ENCODE measurements at regions not wholly inside any gene's neighbourhood (a gene's known extent, or its start where the extent isn't known, plus 50 kb on each side); places are given as distances from the start of the nearest gene placed in this dataset.
"Not testable (repeated sequence)": the region's sequence is repeated elsewhere in the genome, so short reads cannot be mapped to it uniquely, and the experiment has no call there.

DNA sequence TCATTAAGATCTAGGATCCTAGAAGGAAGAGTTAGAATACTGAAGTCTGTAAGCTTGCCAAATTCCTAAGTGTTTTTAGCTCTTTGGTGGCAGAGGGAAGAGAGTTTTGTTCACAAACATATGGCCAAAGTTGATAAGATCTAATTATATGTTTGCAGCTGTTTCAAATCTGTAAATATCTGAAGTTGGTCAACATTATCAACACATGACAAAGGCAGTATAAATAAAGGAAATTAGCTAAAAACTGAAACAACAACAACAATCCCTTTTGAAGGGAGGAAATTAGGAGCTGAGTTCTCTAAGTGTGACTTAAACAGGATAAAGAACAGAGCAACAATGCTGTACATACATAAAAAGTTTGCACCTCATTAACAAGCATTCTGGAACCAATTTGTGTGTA is 208.7 kb downstream of the KCNJ2 start:
- Mint-ChIP-seq H3K36me3 (no peaks in the 10 kb centered on the region), H3K4me1 (no peaks in the 10 kb centered on the region), H3K9me3 (no peaks in the 10 kb centered on the region)

GRCh38 chr17:70379945-70380344 is 210.6 kb downstream of the KCNJ2 start:
- no peaks in the 10 kb centered on the region for H3K27me3 Mint-ChIP-seq
- no peak overlapping the region for H3K4me3 Mint-ChIP-seq
- ATAC-seq (ENCODE audit: low read depth) = no peak
- H3K36me3 Mint-ChIP-seq = no peaks in the 10 kb centered on the region
- no peaks in the 10 kb centered on the region for H3K9me3 Mint-ChIP-seq
- no peak for DNase-seq
- H3K27ac Mint-ChIP-seq = no peak overlapping the region
- POLR2A ChIA-PET = no interaction called here
- H3K4me1 Mint-ChIP-seq = no peaks in the 10 kb centered on the region

More for the DNA sequence above, 208.7 kb downstream of the KCNJ2 start:
- ATAC-seq (ENCODE audit: low read depth) (no peak), DNase-seq (no peak)
- Mint-ChIP-seq H3K27me3 (no peaks in the 10 kb centered on the region), H3K4me3 (no peak overlapping the region), H3K27ac (no peak overlapping the region)
- POLR2A ChIA-PET = no interaction called here

- H3K36me3 Mint-ChIP-seq; ATAC-seq (ENCODE audit: low read depth); H3K4me1 Mint-ChIP-seq; DNase-seq; H3K27me3 Mint-ChIP-seq; H3K4me3 Mint-ChIP-seq; H3K9me3 Mint-ChIP-seq; POLR2A ChIA-PET; H3K27ac Mint-ChIP-seq: not testable (repeated sequence)
Observed at GRCh38 chr17:70381916-70382315, 212.6 kb downstream of the KCNJ2 start.

DNA sequence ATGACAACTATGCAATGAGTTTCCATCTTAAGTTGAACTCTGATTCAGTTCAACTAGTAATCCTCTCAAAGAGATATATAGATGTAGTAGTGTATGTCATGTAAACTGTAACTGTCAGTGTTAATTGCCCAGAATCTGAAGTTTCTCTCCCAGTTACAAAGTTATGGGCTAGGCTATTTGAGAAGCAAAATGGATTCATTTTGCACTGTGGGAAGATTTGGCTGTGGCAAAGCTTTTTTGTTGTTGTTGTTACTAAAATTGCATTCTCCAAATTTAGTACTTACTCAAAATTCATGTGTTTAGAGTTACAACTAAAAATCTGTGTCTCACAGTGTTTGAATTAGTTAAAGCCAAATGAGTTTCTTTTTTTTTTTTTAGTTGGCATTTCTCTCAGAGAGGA is 219.0 kb downstream of the KCNJ2 start:
- H3K27me3 Mint-ChIP-seq = no peaks in the 10 kb centered on the region
- H3K36me3 Mint-ChIP-seq = no peaks in the 10 kb centered on the region
- no peak overlapping the region for H3K27ac Mint-ChIP-seq
- ATAC-seq (ENCODE audit: low read depth) (no peak), DNase-seq (no peak)
- H3K9me3 Mint-ChIP-seq = peaks cover 5% of the 10 kb centered on the region
- H3K4me1 Mint-ChIP-seq = no peaks in the 10 kb centered on the region
- POLR2A ChIA-PET = no interaction called here
- no peak overlapping the region for H3K4me3 Mint-ChIP-seq

DNA sequence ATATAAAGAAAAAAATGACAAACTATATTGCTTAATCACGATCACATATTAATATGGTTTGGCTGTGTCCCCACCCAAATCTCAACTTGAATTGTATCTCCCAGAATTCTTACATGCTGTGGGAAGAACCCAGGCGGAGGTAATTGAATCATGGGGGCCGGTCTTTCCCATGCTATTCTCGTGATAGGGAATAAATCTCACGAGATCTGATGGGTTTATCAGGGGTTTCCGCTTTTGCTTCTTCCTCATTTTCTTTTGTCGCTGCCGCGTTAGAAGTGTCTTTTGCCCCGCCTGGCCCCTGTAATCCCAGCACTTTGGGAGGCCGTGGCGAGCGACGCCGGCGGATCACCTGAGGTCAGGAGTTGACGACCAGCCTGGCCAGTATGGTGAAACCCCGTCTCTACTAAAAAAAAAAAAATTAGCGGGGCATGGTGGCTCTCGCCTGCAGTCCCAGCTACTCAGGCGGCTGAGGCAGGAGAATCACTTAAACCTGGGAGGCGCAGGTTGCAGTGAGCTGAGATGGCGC is 220.0 kb downstream of the KCNJ2 start:
- H3K9me3 Mint-ChIP-seq; POLR2A ChIA-PET; H3K4me1 Mint-ChIP-seq; DNase-seq; H3K27me3 Mint-ChIP-seq; H3K4me3 Mint-ChIP-seq; ATAC-seq (ENCODE audit: low read depth); H3K36me3 Mint-ChIP-seq; H3K27ac Mint-ChIP-seq: not testable (repeated sequence)

GRCh38 chr17:70390049-70390448 is 220.7 kb downstream of the KCNJ2 start:
- POLR2A ChIA-PET = no interaction called here
- Mint-ChIP-seq H3K27ac (no peak overlapping the region), H3K27me3 (no peaks in the 10 kb centered on the region), H3K36me3 (no peaks in the 10 kb centered on the region), H3K4me1 (no peaks in the 10 kb centered on the region), H3K4me3 (no peak overlapping the region), H3K9me3 (peaks cover 5% of the 10 kb centered on the region)
- DNase-seq (no peak), ATAC-seq (ENCODE audit: low read depth) (no peak)

DNA sequence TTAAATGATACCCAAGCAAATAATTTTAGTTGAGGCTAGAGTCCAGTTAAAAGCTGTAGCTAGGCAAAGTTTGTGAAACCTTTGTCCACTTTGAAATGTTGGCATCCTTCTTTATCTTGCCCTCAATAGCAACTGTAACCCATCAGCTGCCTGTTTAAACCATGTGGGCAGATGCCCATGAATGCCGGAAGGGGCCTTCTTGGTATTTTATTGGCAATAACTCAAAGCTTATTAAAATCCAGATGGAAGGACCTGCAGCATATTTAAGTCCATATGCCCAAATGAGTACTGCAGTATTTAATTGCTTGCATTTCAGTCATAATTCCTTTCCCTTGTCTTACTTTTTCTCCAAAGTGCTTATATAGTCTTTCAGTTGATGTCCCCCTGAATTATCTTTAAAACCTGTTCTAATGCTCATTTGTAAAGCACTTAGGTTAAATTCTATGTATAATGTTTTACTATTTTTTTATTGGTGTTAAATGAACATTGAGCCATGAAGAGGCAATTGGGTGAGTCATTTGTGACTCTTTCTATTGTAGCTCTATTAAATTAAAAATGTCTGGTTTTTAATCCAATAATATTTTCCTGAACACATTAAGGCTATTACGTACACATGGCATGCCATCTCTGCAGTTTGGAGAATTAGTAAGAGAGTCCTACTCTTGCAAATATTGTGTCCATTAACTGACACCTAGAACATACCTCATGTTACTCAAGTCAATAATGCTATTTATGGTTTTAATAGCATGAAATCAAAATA is 225.3 kb downstream of the KCNJ2 start:
- no peaks in the 10 kb centered on the region for H3K27me3 Mint-ChIP-seq
- POLR2A ChIA-PET = no interaction called here
- H3K4me1 Mint-ChIP-seq = no peaks in the 10 kb centered on the region
- H3K27ac Mint-ChIP-seq = no peak overlapping the region
- H3K36me3 Mint-ChIP-seq = no peaks in the 10 kb centered on the region
- H3K4me3 Mint-ChIP-seq = no peak overlapping the region
- no peak for DNase-seq
- H3K9me3 Mint-ChIP-seq = peaks cover 5% of the 10 kb centered on the region
- ATAC-seq (ENCODE audit: low read depth) = no peak

DNA sequence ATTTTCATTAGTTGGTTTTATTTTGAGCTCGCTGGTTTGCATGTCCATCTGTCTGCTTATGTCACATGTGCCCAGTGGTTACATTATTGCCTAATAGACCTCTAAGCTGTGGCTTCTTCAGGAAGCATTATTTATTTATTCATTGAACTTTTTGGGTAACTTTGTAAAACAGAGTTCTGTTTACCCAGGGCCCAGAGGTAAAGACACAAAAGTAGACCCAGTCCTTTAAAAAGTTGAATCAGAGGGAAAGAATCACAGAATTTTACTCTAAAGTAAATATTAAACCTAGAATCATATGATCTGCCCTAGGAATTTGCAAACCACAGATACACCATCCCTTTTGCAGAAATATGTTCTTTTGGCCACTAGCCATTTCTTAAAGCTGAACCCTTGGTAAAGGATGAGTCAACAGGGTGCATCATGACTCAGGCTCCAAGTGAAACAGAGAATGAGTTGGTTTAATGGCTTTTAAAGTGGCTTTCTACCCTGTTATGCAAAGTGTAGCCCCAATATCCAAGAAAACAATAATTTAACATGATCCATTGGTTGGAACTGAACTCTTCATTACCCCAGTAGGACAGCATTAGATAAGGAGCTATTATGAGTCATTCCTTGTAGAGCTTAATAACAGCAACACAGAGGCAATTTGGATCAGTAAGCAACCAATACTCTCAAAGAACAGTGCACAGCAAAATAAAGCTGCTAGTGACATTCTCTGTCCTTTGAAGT is 236.3 kb downstream of the KCNJ2 start:
- Mint-ChIP-seq H3K4me3 (no peak overlapping the region), H3K27ac (no peak overlapping the region), H3K27me3 (no peaks in the 10 kb centered on the region), H3K9me3 (no peaks in the 10 kb centered on the region), H3K36me3 (no peaks in the 10 kb centered on the region), H3K4me1 (no peaks in the 10 kb centered on the region)
- no peak for DNase-seq
- POLR2A ChIA-PET = no interaction called here
- ATAC-seq (ENCODE audit: low read depth) = no peak

DNA sequence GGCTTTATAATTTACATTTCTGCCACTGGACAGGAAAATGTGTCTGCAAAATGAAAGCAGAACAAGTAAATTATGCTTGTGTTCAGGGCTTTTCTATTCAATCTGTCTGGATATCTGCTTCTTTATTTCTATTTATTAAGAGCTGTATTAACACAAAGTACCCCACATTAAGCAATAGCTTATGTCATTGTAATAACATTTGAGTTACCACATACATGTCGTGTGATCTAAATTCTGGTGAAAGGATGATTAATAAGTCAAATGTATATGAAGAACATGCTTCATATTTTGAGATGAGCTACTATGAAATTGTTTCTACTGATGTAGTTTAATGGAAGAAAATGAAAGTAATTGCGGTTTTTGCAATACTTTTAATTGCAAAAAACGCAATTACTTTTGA is 238.2 kb downstream of the KCNJ2 start:
- H3K27me3 Mint-ChIP-seq = no peaks in the 10 kb centered on the region
- no peak for DNase-seq

GRCh38 chr17:70408768-70409167 is 239.4 kb downstream of the KCNJ2 start:
- DNase-seq (no peak), ATAC-seq (ENCODE audit: low read depth) (no peak)
- H3K4me1 Mint-ChIP-seq = no peaks in the 10 kb centered on the region
- H3K9me3 Mint-ChIP-seq = no peaks in the 10 kb centered on the region
- H3K27me3 Mint-ChIP-seq = no peaks in the 10 kb centered on the region
- POLR2A ChIA-PET = no interaction called here
- H3K4me3 Mint-ChIP-seq = no peak overlapping the region
- no peak overlapping the region for H3K27ac Mint-ChIP-seq
- H3K36me3 Mint-ChIP-seq = no peaks in the 10 kb centered on the region

More for the DNA sequence above, 238.2 kb downstream of the KCNJ2 start:
- Mint-ChIP-seq H3K4me1 (no peaks in the 10 kb centered on the region), H3K9me3 (no peaks in the 10 kb centered on the region), H3K27ac (no peak overlapping the region), H3K36me3 (no peaks in the 10 kb centered on the region), H3K4me3 (no peak overlapping the region)
- POLR2A ChIA-PET = no interaction called here
- no peak for ATAC-seq (ENCODE audit: low read depth)

- H3K36me3 Mint-ChIP-seq = no peaks in the 10 kb centered on the region
- no peaks in the 10 kb centered on the region for H3K9me3 Mint-ChIP-seq
- H3K27me3 Mint-ChIP-seq = no peaks in the 10 kb centered on the region
- POLR2A ChIA-PET = no interaction called here
- DNase-seq = no peak
- no peak for ATAC-seq (ENCODE audit: low read depth)
- H3K4me1 Mint-ChIP-seq = no peaks in the 10 kb centered on the region
- no peak overlapping the region for H3K27ac Mint-ChIP-seq
- H3K4me3 Mint-ChIP-seq = no peak overlapping the region
Observed at GRCh38 chr17:70414300-70414699, 245.0 kb downstream of the KCNJ2 start.

GRCh38 chr17:70420861-70421445 is 251.6 kb downstream of the KCNJ2 start:
- ATAC-seq (ENCODE audit: low read depth) (no peak), DNase-seq (no peak)
- no peak overlapping the region for H3K27ac Mint-ChIP-seq
- no peaks in the 10 kb centered on the region for H3K4me1 Mint-ChIP-seq
- no peak overlapping the region for H3K4me3 Mint-ChIP-seq
- H3K36me3 Mint-ChIP-seq = no peaks in the 10 kb centered on the region
- H3K27me3 Mint-ChIP-seq = no peaks in the 10 kb centered on the region
- H3K9me3 Mint-ChIP-seq = no peaks in the 10 kb centered on the region
- POLR2A ChIA-PET = no interaction called here

DNA sequence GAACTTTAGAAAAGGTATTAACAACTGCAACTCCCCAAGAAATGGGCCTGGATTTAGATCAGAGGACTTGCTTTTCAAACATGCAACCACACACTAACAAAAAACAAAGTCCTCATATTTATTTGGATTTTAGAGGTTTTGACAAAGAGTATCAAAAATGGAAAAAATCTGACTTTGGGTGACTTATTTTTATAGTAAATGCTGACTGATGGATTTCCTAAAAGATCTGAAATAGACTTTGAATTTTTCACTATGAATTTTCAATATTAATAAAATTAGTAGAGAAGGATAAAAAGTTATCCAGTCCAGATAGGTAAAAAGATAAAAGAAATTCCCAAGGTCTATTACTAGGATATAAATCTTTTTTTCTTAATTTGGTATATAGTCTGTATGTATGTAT is 253.5 kb downstream of the KCNJ2 start:
- no peak for ATAC-seq (ENCODE audit: low read depth)
- H3K4me3 Mint-ChIP-seq = no peak overlapping the region
- POLR2A ChIA-PET = no interaction called here

DNA sequence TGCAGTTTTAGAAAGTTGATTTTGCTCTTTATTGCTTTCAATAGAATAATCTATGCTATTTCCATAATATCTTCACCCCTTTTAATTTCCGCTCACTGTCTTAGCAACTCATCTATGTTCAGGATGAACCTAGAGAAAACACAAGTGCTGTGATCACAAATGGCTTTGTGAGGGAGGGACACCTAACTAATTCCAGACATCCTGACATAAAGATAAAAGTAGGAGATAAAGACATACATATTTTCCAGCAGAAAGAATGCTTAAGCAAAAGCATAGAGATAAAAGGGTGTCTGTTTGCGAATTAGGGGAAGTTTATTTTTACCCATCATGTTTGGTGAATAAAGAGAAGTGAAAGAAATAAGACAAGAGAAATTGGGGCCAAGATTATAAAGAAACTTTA is 254.2 kb downstream of the KCNJ2 start:
- no peaks in the 10 kb centered on the region for H3K9me3 Mint-ChIP-seq
- no peaks in the 10 kb centered on the region for H3K36me3 Mint-ChIP-seq
- DNase-seq = no peak
- no peaks in the 10 kb centered on the region for H3K27me3 Mint-ChIP-seq
- H3K4me1 Mint-ChIP-seq = no peaks in the 10 kb centered on the region
- no peak overlapping the region for H3K4me3 Mint-ChIP-seq
- H3K27ac Mint-ChIP-seq = no peak overlapping the region
- POLR2A ChIA-PET = no interaction called here
- ATAC-seq (ENCODE audit: low read depth) = no peak

More for the DNA sequence above, 253.5 kb downstream of the KCNJ2 start:
- no peaks in the 10 kb centered on the region for H3K4me1 Mint-ChIP-seq
- no peaks in the 10 kb centered on the region for H3K36me3 Mint-ChIP-seq
- H3K9me3 Mint-ChIP-seq = no peaks in the 10 kb centered on the region
- no peak for DNase-seq
- H3K27me3 Mint-ChIP-seq = no peaks in the 10 kb centered on the region
- H3K27ac Mint-ChIP-seq = no peak overlapping the region
